ENCODE measurements at regions not wholly inside any gene's neighbourhood (a gene's known extent, or its start where the extent isn't known, plus 50 kb on each side); places are given as distances from the start of the nearest gene placed in this dataset.

GRCh38 chr10:131574707-131575430 lies 263.3 kb upstream of the TCERG1L start:
- TF ChIP-seq ERF (CRISPR knock-in tag; IDR thresholded peaks at IDR 0.05) (no peak), ZNF773 (CRISPR knock-in tag; IDR thresholded peaks at IDR 0.05; ENCODE audit: borderline replicate concordance) (no peak), ZNF260 (CRISPR knock-in tag; IDR thresholded peaks at IDR 0.05; ENCODE audit: borderline replicate concordance, low read depth) (no peak), IRF1 (CRISPR knock-in tag; IDR thresholded peaks at IDR 0.05; ENCODE audit: low read depth) (no peak), POLR2A (IDR thresholded peaks at IDR 0.05; ENCODE audit: insufficient read depth in 1 of 2, low read depth in 2 of 2, low read length in 2 of 2) (no peak), ZNF629 (CRISPR knock-in tag; conservative IDR thresholded peaks at IDR 0.05) (no peak), CTCF (CRISPR knock-in tag; IDR thresholded peaks at IDR 0.05) (no peak), NFE2 (CRISPR knock-in tag; IDR thresholded peaks at IDR 0.05) (no peak), EZH2 (conservative IDR thresholded peaks at IDR 0.05; ENCODE audit: low read depth, low read length) (no peak), NFYB (CRISPR knock-in tag; IDR thresholded peaks at IDR 0.05) (no peak), JUND (CRISPR knock-in tag; IDR thresholded peaks at IDR 0.05) (no peak)
- TF ChIP-seq, protein P1, sequence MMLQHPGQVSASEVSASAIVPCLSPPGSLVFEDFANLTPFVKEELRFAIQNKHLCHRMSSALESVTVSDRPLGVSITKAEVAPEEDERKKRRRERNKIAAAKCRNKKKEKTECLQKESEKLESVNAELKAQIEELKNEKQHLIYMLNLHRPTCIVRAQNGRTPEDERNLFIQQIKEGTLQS (CRISPR knock-in tag; IDR thresholded peaks at IDR 0.05) = no peak
